ENCODE measurements at regions not wholly inside any gene's neighbourhood (a gene's known extent, or its start where the extent isn't known, plus 50 kb on each side); places are given as distances from the start of the nearest gene placed in this dataset.
A peak's percentile ranks its signal among the peaks of the same experiment; 100 is the strongest.

DNA sequence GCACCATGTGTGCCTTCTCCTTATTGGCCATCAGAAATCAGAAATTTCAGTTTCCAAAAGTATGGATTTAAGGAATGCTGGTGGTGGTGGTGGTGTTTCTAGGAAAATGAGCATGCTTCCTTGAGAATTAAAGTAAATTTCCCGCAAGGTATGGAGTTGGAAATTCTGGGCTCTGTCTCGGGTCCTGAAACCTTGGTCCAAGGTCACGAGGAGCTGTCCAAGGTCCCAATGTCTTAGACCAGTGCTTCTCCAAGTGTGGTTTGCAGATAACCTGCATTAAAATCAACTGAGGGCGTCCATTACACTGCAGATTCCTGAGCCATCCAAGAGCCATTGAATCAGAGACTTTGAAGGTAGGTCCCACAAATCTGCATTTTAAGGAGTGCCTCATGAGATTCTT, 210.9 kb upstream of the PKDCC start:
- no peak for DNase-seq (ENCODE audit: low read depth, low spot score)

GRCh38 chr2:41837610-41838009, 210.2 kb upstream of the PKDCC start:
- DNase-seq (ENCODE audit: low read depth, low spot score) = no peak

- DNase-seq (ENCODE audit: low read depth, low spot score) = peak; percentile 89
These were observed 206.9 kb upstream of the PKDCC start for GRCh38 chr2:41840702-41841551.

DNA sequence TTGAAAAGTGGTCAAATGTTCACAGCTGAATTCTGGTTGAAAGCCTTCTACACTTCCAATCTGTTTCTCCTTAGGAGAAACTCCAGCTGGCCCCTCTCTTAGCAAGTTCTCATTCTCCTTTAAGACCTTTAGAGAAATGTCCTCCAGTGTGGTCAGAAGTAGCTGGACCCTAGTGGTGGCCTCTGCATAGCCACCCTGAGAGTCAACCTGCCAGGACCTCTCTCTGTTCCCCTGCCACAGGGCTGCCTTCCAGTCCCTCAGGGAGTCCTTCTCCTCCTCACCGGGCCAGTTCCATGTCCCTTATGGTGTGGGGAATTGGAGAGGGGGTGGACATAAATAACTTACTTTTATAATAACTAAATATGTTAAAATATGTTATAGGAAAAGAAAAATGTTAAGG, 200.9 kb upstream of the PKDCC start:
- no peak for DNase-seq (ENCODE audit: low read depth, low spot score)

GRCh38 chr2:41847744-41848441, 199.9 kb upstream of the PKDCC start:
- DNase-seq (ENCODE audit: low read depth, low spot score) = no peak

GRCh38 chr2:41851554-41851953, 196.3 kb upstream of the PKDCC start:
- no peak for DNase-seq (ENCODE audit: low read depth, low spot score)

DNA sequence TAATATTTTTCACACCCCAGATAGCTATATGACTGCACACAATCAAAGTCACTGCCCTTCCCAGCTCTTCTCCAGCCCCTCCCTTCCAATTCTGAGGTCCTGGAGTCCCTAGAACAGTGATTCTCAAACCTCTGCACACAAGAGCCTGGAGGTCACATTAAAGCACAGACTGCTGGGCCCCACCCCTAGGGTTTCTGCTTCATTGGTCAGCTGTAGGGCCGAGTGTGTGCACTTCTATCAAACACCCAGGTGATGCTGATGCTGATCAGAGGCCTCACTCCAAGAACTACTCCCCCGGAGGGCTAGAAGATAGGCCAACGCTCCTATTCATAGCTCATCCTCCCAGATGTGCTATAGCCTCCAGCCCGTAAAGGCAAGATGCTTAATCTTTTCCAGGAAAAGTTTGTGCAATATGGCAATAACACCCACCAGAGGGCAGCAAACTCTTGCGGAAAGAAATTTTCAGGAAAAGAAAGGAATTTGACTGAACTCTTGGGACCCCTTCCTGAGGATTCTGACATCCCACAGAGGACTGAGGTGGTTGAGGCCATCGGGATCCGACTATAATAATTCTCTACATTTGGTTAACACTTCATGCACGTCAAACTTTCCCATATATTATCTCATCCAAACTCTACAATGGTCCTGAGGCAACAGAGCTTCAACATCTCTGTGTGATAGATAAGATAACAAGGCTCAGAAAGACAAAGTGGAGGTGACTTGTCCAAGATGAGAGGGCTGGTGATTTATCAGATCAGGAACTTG, 194.2 kb upstream of the PKDCC start:
- no peak for DNase-seq (ENCODE audit: low read depth, low spot score)

DNA sequence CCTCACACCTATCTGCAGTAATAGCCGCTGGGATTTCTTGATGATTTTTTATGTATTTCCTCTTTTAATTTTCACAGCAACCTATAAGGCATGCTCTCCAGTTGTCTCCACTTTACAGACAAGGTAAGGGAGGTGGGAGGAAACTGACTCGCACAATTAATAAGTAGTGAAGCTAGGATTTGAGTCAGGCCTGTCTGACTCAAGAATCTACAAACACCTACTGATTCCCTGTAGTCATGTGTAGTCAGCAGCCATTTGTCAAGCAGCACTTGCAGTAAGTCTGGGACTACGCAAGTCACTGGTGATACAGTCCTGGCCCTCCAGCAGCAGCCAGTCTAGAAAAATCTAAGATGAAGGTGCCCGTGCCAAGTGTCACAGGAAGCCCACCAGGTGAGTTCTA, 193.6 kb upstream of the PKDCC start:
- DNase-seq (ENCODE audit: low read depth, low spot score) = no peak

DNA sequence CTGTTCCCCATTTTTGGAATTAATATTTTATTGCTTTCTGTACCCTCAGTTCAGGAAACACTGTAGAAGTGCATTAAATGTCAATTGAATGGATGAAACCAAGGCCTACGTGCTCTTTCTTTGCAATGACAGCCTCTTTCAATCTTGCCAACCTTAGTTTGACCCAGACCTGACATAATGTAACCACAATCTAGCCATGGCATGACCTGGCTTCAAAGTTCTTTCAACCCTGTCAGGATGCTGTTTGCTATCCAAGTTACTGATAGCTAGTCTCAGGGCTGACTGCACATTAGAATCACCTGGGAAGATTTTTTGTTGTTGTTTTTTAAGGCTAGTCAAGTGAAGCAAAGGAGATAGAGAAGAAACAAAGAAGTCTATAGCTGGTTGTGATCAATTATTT, 190.9 kb upstream of the PKDCC start:
- DNase-seq (ENCODE audit: low read depth, low spot score) = no peak

DNA sequence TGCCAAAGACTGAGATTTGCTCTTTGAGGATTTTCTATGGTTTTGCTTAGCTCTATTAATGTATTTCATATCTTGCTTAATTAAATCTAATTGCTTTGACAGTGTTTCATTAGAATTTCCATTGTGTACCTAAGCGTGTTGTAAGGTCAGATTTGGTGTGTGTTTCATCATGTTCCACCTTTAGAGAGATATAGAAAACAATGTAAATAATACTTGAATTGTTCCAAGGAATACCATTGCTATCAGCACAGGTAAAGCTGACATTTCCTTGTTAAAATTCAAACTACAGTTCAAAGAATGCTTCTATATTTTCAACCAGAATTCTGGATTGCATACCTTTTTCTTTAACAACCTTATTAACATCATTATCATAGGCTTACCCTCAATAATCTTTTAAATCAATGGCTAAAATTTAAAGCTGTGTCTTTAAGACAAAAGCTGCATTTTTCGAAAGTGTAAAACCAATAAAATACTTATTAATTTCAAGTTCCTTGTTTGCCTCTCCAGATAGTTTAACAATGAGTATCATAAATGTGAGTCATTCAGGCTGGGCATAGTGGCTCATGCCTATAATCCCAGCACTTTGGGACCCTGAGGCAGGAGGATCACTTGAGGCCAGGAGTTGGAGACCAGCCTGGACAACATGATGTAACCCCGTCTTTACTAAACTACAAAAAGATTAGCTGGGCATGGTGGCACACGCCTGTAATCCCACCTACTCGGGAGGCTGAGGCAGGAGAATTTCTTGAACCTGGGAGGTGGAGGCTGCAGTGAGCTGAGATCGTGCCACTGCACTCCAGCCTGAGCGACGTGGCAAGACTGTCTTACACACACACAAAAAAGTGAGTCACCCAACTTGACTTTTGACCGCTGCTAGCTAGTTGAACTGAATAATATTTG, 188.0 kb upstream of the PKDCC start:
- no peak for DNase-seq (ENCODE audit: low read depth, low spot score)

DNA sequence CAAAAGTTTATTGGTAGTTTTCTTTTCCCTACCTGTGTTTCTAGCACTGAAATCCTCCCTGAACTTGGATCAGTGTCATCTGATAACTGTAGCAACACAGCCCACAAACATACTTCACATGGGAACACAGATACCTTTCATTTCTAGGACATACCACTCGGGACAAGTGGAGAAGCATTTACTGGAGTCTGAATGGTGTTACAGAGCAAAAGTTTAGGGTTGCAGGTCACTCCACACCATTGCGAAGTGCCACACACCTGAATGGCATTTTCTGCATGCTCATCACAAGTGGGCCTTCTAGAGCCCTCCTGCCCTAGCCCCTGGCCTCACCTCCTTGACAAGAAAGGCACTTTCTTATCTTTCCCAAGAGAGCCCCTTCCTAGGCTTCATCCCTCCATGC, 184.8 kb upstream of the PKDCC start:
- DNase-seq (ENCODE audit: low read depth, low spot score) = no peak

GRCh38 chr2:41865263-41865662, 182.6 kb upstream of the PKDCC start:
- DNase-seq (ENCODE audit: low read depth, low spot score) = no peak

DNA sequence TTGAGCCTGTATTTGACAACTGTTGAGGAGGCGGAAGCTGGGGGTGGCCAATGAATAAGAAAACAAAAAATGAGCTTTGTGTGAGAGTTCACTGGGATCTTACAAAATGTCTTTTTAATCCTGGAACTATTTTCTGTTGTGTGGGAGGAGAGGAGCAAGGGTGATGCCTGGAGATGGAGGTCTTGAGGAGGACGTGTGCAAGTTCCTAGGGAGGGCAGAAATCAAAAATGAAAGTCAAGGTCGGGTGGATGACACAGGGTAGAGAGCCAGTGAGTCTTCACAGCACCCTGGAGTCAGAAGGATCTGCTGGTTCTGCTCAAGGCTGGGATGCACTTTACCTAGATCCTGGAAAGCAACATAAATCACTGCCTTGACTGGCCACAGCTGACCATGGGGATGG, 180.3 kb upstream of the PKDCC start:
- DNase-seq (ENCODE audit: low read depth, low spot score) = no peak

GRCh38 chr2:41869542-41870264, 178.1 kb upstream of the PKDCC start:
- DNase-seq (ENCODE audit: low read depth, low spot score) = no peak

DNA sequence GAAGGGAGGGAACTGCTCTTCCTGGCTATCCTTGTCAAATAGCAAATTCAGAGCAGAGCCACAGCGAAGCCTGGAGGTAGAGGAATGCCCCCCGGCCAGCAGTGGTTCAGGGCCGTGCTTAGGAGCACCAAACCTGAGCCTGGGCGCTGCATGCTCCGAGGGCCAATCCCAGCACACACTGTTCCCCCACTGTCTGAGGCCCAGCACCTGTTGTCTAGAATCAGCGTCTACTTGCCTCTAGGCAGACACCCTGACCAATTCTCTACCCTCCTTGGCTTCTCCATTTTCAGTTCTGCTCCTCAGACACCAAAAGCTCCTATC, 177.6 kb upstream of the PKDCC start:
- DNase-seq (ENCODE audit: low read depth, low spot score) = no peak

GRCh38 chr2:41871080-41871479, 176.7 kb upstream of the PKDCC start:
- no peak for DNase-seq (ENCODE audit: low read depth, low spot score)

DNA sequence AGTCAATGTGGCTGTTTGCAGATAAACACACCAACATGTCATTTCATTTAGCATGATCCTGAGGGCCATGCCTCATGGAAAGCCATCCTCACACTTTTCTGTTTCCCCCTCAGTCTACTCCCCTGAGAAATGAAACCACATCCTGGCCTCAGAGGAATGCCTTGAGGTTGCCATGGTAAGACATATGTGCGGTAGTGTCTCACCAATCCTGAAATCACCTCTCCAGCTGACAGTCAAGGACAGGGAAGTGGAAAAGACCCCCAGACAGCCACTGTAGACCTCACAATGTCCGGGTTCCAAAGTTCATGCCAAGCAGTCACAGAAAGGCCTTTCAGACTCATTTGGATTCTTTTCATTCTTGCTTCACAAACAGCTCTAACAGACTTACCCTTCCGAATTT, 175.2 kb upstream of the PKDCC start:
- no peak for DNase-seq (ENCODE audit: low read depth, low spot score)

DNA sequence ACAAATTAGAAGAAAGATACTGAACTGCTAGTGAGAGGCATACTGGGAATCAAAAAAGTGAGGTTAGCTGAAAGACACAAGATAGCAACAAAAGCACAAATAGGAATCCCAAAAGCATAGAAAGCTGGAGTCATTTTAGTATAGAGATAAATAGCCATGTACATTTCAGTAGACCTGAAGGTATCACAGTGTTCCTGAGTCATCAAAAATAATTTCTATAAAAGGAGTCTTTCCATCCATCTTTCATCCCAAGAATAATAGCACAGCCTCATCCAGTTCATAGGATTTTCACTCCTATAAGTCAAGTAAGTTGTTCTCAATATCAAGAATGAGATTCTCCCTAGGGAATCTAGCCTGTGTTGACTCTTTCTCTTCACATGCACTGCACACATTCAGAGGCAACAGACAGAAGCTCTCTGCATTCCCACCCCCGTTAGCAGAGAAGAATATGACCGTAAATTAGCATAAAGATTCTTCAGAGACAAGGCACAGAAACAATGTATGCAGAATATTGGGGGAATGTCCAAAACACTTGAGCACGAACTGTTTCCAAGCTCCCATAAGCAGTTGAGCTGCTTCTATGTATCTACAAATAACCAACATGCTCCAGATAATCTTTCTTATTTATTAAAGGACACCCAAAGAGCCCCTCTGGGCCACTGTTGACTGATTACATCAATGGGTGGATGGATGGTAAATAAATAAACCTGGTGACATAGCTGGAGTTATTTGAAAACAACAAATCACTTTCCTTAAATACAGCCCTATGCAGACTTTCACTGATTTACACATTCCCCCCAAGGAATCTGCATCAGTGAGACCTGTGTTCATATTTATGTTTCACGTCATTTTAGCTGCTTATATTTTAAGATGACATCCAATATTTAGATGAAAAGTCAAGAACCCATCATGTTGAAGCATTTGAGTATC, 174.5 kb upstream of the PKDCC start:
- DNase-seq (ENCODE audit: low read depth, low spot score) = no peak

- DNase-seq (ENCODE audit: low read depth, low spot score) = no peak
These were observed 170.6 kb upstream of the PKDCC start for GRCh38 chr2:41877114-41877678.

- no peak for DNase-seq (ENCODE audit: low read depth, low spot score)
These were observed 169.8 kb upstream of the PKDCC start for GRCh38 chr2:41878056-41878455.

Measured in iPS DF 19.7 (cell line).